SH-SY5Y (cell line): ENCODE measurements at regions not wholly inside any gene's neighbourhood (a gene's known extent, or its start where the extent isn't known, plus 50 kb on each side); places are given as distances from the start of the nearest gene placed in this dataset.

Source experiments
- GATA2 ChIP-seq: IDR thresholded peaks from 2 replicates; pipeline ENCODE4 v1.6.1; 2011; ENCODE audit warnings: mild to moderate bottlenecking, low read depth, low read length
- GATA3 ChIP-seq: IDR thresholded peaks from 2 replicates; pipeline ENCODE4 v1.6.1; 2011; ENCODE audit warnings: low read depth, mild to moderate bottlenecking, low read length, moderate library complexity

GRCh38 chr20:48019496-48019895 is 234.2 kb upstream of the SULF2 start:
- TF ChIP-seq GATA3 (no peak), GATA2 (no peak)
